ENCODE measurements at regions not wholly inside any gene's neighbourhood (a gene's known extent, or its start where the extent isn't known, plus 50 kb on each side); places are given as distances from the start of the nearest gene placed in this dataset.

DNA sequence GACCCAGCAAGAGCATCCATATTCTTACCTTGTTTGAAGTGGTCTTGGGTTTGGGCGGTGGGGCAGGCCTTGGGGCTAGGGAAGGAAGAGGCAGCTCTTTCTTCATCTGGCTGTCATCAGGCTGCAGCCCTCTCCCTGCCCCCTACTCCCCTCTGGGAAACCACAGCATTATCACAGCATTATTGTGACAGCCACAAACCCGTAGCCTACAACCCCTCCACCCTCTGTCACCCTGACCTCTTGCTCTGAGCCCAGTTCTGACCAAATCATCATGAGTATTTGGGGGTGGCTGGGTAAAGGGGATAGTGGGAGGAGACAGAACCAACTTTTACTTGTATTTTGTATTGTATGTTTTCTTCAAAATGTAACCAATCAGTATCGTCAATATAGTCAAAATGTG is 94.3 kb upstream of the ARRDC3 start:
- WGBS, 2 donors = 92 to 99% methylated on average over 3 of the region's 3 CpGs
- intact Hi-C loops (cut with DNase I) = no loop called here
- TF ChIP-seq, protein P1, sequence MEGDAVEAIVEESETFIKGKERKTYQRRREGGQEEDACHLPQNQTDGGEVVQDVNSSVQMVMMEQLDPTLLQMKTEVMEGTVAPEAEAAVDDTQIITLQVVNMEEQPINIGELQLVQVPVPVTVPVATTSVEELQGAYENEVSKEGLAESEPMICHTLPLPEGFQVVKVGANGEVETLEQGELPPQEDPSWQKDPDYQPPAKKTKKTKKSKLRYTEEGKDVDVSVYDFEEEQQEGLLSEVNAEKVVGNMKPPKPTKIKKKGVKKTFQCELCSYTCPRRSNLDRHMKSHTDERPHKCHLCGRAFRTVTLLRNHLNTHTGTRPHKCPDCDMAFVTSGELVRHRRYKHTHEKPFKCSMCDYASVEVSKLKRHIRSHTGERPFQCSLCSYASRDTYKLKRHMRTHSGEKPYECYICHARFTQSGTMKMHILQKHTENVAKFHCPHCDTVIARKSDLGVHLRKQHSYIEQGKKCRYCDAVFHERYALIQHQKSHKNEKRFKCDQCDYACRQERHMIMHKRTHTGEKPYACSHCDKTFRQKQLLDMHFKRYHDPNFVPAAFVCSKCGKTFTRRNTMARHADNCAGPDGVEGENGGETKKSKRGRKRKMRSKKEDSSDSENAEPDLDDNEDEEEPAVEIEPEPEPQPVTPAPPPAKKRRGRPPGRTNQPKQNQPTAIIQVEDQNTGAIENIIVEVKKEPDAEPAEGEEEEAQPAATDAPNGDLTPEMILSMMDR (IDR thresholded peaks at IDR 0.05) = no peak
- no peak for TF ChIP-seq POLR2A (IDR thresholded peaks at IDR 0.05)

DNA sequence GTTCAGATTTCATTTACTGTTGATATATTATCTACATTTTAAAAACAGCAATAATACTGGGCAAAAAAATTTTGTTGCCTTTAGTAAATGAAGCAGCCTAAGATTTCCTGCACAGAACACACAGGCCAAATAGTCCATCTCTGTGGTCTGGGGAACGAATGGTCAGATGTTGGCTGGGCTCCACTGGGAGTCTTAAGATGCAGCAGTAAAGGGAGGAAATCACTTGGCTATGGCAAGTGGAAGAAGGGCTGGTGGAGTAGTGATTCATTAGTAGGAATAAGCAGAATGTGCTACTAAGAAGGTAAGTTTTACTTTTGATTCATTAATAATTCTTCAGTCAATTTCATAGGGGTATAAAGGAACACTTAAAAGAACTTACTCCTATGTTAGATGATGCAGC is 91.1 kb upstream of the ARRDC3 start:
- 43 to 70% methylated on average over 1 of the region's 1 CpG for WGBS, 2 donors
- H3K9me3 ChIP-seq = no peaks in the 10 kb centered on the region
- no peak for TF ChIP-seq POLR2A (IDR thresholded peaks at IDR 0.05)
- TF ChIP-seq, protein P1 (IDR thresholded peaks at IDR 0.05) = no peak
- H3K4me1 ChIP-seq = no peaks in the 10 kb centered on the region
- intact Hi-C loops (cut with DNase I) = no loop called here
- DNase-seq = no peak
- H3K27ac ChIP-seq = no peak overlapping the region
- H3K27me3 ChIP-seq = no peaks in the 10 kb centered on the region
- H3K4me3 ChIP-seq (replicated peaks in 1 of 3) = no peak overlapping the region
- no peaks in the 10 kb centered on the region for H3K36me3 ChIP-seq

More for the DNA sequence above, 94.3 kb upstream of the ARRDC3 start:
- Histone ChIP-seq H3K27me3 (no peaks in the 10 kb centered on the region), H3K27ac (no peak overlapping the region), H3K4me1 (no peaks in the 10 kb centered on the region), H3K9me3 (no peaks in the 10 kb centered on the region), H3K36me3 (no peaks in the 10 kb centered on the region), H3K4me3 (replicated peaks in 1 of 3) (no peak overlapping the region)
- DNase-seq = no peak

DNA sequence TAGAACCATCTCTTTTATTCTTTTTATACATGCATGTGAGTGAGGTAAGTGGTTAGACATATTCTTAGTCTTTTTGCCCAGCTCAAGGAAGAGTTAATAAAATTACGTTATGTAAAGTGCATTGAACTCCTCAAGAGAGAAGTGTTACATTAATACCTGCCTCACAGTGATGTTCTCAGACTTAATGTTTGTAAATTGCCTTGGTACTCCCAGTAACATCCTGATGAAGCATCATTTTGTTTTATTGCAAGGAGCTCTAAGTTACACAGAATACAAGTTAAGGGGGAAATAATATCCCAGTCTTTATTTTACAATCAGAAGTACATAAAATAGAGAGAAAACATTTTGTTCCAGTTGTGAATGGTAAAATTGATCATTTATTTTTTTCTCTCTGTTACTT is 89.5 kb upstream of the ARRDC3 start:
- intact Hi-C loops (cut with DNase I) = no loop called here
- 72 to 75% methylated on average over 1 of the region's 1 CpG for WGBS, 2 donors
- no peak for TF ChIP-seq POLR2A (IDR thresholded peaks at IDR 0.05)
- TF ChIP-seq, protein P1 (IDR thresholded peaks at IDR 0.05) = no peak
- no peak for DNase-seq
- Histone ChIP-seq H3K4me1 (no peaks in the 10 kb centered on the region), H3K4me3 (replicated peaks in 1 of 3) (no peak overlapping the region), H3K9me3 (no peaks in the 10 kb centered on the region), H3K36me3 (no peaks in the 10 kb centered on the region), H3K27ac (no peak overlapping the region), H3K27me3 (no peaks in the 10 kb centered on the region)

DNA sequence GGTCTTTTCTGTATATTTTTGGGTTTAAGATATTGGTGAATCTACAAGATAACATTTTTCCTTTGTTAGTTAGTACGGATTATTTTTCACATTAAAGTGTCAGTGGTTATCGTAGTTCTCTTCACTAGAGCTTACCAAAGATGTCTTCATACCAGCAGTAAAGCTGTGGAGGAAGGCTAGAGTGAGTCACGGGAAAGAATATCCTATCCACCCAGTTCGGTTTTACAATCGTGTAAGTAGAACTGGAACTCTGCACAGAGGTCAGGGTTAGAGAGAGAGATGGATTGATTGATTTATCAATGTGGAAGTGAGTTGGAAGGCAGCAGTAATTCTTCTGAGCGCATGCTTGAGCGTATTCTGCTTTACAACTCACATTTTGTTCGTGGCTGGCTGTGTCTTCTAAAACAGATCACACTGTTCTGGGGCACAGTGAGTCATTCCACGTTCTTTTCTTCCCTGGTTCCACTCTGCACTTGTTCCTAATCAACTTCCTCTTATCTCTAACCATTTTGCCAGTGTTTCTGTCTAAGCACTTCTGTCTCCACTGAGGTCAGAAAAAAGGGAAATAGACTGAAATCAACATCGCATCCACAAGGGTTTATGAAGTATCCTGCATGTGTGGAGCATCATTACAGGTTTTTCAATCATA is 86.5 kb upstream of the ARRDC3 start:
- H3K36me3 ChIP-seq = no peaks in the 10 kb centered on the region
- TF ChIP-seq POLR2A (IDR thresholded peaks at IDR 0.05) = no peak
- TF ChIP-seq, protein P1 (IDR thresholded peaks at IDR 0.05) = no peak
- H3K4me3 ChIP-seq (replicated peaks in 1 of 3) = no peak overlapping the region
- H3K4me1 ChIP-seq = no peaks in the 10 kb centered on the region
- no peaks in the 10 kb centered on the region for H3K27me3 ChIP-seq
- DNase-seq = no peak
- intact Hi-C loops (cut with DNase I) = no loop called here
- H3K27ac ChIP-seq = peak overlapping the region in 1 of 3 donors; percentile 15
- WGBS, 2 donors = 79 to 82% methylated on average over 10 of the region's 10 CpGs
- no peaks in the 10 kb centered on the region for H3K9me3 ChIP-seq

DNA sequence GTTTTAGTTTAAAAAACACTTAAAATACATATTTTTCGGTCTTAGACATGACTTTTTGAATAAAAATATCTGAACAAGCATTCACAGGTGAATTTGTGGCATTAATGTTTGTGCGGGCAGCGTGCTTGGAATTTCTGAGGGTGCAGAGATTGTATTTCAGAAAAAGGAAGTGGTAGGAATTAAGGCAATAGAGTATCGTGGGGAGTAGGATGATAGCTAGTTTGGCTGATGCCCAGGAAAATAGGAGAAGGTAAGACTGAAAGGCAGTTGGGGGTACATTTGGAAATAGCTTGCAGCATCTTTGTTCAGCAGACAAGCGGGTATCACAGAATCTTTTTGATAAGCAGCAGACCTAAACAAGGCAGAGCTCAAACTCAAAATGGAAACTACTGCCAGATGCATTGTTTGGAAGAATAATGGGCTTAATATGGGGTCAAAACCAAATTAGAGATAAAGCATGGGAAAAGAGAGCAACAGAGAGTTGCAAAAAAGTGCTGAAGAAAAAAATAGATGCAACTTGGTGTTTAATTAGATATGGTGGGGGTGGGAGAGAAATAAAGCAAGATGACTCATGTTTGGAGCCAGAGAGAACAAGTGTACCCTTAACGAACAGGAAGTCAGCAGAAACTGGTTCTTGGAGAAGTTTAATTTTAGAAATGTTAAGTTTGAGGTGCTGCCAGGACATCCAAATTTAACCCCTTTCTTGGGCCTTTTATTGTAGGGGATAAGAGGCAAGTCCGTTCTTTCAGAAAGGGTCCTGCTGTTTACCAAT is 85.7 kb upstream of the ARRDC3 start:
- DNase-seq = no peak
- intact Hi-C loops (cut with DNase I) = no loop called here
- H3K36me3 ChIP-seq = no peaks in the 10 kb centered on the region
- no peaks in the 10 kb centered on the region for H3K9me3 ChIP-seq
- TF ChIP-seq, protein P1 (IDR thresholded peaks at IDR 0.05) = no peak
- TF ChIP-seq POLR2A (IDR thresholded peaks at IDR 0.05) = no peak
- no peaks in the 10 kb centered on the region for H3K27me3 ChIP-seq
- WGBS, 2 donors = 74 to 78% methylated on average over 7 of the region's 7 CpGs
- no peak overlapping the region for H3K4me3 ChIP-seq (replicated peaks in 1 of 3)
- H3K27ac ChIP-seq = no peak overlapping the region
- H3K4me1 ChIP-seq = no peaks in the 10 kb centered on the region

Data from thyroid gland (tissue), 4 donors.